22Rv1 (cell line): ENCODE measurements at regions not wholly inside any gene's neighbourhood (a gene's known extent, or its start where the extent isn't known, plus 50 kb on each side); places are given as distances from the start of the nearest gene placed in this dataset.

Experiments used
- H3K27ac ChIP-seq: fragments of 450-650 bp; 2 replicates; pipeline ENCODE4 v1.5.1; 2017
- CTCF ChIP-seq: fragments of 450-650 bp; IDR thresholded peaks from 2 replicates; pipeline ENCODE4 v1.5.1; 2017; ENCODE audit warnings: mild to moderate bottlenecking
- ZFX ChIP-seq: fragments of 450-650 bp; IDR thresholded peaks from 2 replicates; pipeline ENCODE4 v1.6.1; 2017; ENCODE audit warnings: antibody characterized with exemption, borderline replicate concordance

GRCh38 chr4:14025891-14026290, 398.4 kb upstream of the BOD1L1 start:
- TF ChIP-seq ZFX: no peak
- TF ChIP-seq CTCF: no peak
- H3K27ac ChIP-seq: no peak overlapping the region

GRCh38 chr4:14028862-14029261, 401.3 kb upstream of the BOD1L1 start:
- no peak for TF ChIP-seq ZFX
- no peak for TF ChIP-seq CTCF
- H3K27ac ChIP-seq: no peak overlapping the region

GRCh38 chr4:14035076-14035475, 407.6 kb upstream of the BOD1L1 start:
- TF ChIP-seq CTCF (no peak), ZFX (no peak)
- no peak overlapping the region for H3K27ac ChIP-seq

- no peak overlapping the region for H3K27ac ChIP-seq
- TF ChIP-seq CTCF (no peak), ZFX (no peak)
Observed at GRCh38 chr4:14043203-14043602, 415.7 kb upstream of the BOD1L1 start.

GRCh38 chr4:14046642-14047041, 419.1 kb upstream of the BOD1L1 start:
- no peak for TF ChIP-seq ZFX
- TF ChIP-seq CTCF: no peak
- H3K27ac ChIP-seq: no peak overlapping the region

- H3K27ac ChIP-seq: no peak overlapping the region
- TF ChIP-seq ZFX (no peak), CTCF (no peak)
Observed at GRCh38 chr4:14047840-14048239, 420.3 kb upstream of the BOD1L1 start.

GRCh38 chr4:14049946-14050345, 422.4 kb upstream of the BOD1L1 start:
- TF ChIP-seq ZFX (no peak), CTCF (no peak)

More at GRCh38 chr4:14049946-14050345, 422.4 kb upstream of the BOD1L1 start:
- no peak overlapping the region for H3K27ac ChIP-seq
